NB4 (cell line): ENCODE measurements at regions not wholly inside any gene's neighbourhood (a gene's known extent, or its start where the extent isn't known, plus 50 kb on each side); places are given as distances from the start of the nearest gene placed in this dataset.

Experiments used
- DNase-seq: peaks from one replicate; pipeline ENCODE4 v3.0.0; 2010; ENCODE audit warnings: low read depth
- H3K4me3 ChIP-seq: one replicate; pipeline ENCODE4 v1.5.1; 2011; ENCODE audit warnings: mild to moderate bottlenecking, low read depth, low read length, moderate library complexity
- CTCF ChIP-seq: IDR thresholded peaks from one replicate; pipeline ENCODE4 v1.5.1; 2012; ENCODE audit warnings: low read depth, low read length
- MYC ChIP-seq: IDR thresholded peaks from 2 replicates; pipeline ENCODE4 v1.6.1; 2011; ENCODE audit warnings: low read depth, low read length
- POLR2A ChIP-seq: IDR thresholded peaks from 2 replicates; pipeline ENCODE4 v1.6.1; 2011; ENCODE audit warnings: mild to moderate bottlenecking; ENCODE audit not compliant: insufficient read length; ENCODE audit errors: extremely low read depth
- TF ChIP-seq, protein P1 (sequence below): IDR thresholded peaks from 2 replicates; pipeline ENCODE4 v1.6.1; 2011; ENCODE audit warnings: low read depth, low read length

DNA sequence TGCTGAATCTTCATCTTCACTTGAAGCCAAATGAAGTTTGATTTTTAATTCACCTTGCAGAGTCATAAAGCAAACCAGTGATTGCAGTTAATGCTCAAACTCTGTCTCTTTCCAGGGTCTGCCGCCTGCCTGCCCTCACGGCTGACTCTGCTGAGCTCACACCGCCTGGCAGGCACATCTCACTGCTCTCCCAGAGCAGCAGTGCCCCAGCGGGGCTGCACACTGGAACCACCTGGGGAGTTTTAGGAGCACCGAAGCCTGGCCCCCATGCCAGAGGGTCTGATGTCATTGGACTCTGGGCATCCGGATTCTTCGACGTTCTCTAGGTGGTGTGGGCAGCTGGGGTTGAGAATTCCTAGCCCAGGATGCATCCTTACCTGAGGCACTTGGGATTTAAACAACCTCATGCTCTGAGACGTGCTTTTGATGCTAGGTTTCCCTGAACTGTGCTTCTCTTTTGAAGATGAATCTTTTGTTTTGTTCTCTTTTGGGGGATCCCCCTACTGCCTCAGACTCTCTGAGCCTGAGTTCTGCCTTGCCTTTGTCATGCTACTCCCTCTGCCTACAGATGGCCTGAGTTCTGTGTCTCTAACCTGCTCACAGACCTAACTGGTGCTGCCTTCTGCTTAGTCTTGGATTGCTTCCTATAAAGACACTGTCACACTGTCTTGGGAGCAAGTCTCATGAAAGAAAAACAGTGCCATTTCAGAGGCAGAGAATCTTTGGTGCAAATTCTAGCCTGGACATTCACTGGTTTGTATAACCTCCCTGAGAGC lies 438.1 kb upstream of the CCL2 start:
- H3K4me3 ChIP-seq: no peak overlapping the region
- TF ChIP-seq, protein P1, sequence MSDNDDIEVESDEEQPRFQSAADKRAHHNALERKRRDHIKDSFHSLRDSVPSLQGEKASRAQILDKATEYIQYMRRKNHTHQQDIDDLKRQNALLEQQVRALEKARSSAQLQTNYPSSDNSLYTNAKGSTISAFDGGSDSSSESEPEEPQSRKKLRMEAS: no peak
- TF ChIP-seq MYC: no peak
- TF ChIP-seq CTCF: no peak
- no peak for TF ChIP-seq POLR2A
- DNase-seq: no peak

DNA sequence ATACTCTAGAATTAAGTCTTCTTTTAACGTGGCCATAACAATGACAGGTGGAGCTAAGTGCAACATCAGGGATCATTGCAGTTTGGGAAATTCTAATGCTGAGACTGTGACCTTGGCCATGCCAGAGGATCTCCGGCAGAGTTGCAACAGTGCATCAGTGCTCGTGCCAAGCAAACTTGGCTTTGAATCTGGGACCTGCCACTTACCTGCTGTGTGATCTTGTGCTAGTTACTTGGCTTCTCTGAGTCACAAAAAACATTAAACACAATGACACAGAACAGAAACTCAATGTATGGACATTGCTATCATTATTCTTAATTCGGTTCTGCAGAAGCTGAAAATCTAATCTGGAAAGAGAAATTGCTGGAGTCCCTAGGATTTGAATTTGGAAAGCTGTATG lies 435.5 kb upstream of the CCL2 start:
- no peak for DNase-seq
- TF ChIP-seq CTCF: no peak
- TF ChIP-seq POLR2A: no peak
- TF ChIP-seq, protein P1: no peak
- no peak for TF ChIP-seq MYC

GRCh38 chr17:33832262-33832661 lies 422.8 kb upstream of the CCL2 start:
- H3K4me3 ChIP-seq: no peak overlapping the region
- TF ChIP-seq MYC: no peak
- no peak for TF ChIP-seq POLR2A
- TF ChIP-seq CTCF: no peak
- TF ChIP-seq, protein P1: no peak
- DNase-seq: no peak

More for the DNA sequence above, 435.5 kb upstream of the CCL2 start:
- no peak overlapping the region for H3K4me3 ChIP-seq

DNA sequence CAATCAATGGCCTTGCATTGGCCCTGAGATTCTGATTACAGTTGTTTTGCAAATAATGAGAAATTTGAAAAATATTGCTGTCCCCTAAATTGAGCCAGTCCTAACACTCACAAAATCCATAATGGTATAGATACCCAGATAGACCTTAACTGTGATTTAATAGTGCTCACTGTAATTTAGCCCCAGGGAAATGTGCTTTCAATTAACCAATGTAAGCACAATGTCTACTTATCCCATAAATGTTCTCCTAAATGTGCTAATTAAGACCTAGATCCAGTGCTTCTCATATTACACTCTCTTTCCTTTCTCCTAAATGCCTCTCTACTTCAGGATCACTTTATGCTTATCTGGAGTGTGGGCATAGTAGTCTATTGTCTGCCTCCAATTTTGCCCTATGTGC lies 417.8 kb upstream of the CCL2 start:
- TF ChIP-seq MYC: no peak
- no peak for DNase-seq
- no peak overlapping the region for H3K4me3 ChIP-seq

GRCh38 chr17:33838281-33838680 lies 416.8 kb upstream of the CCL2 start:
- H3K4me3 ChIP-seq: no peak overlapping the region
- DNase-seq: no peak
- TF ChIP-seq CTCF (no peak), POLR2A (no peak), MYC (no peak)
- TF ChIP-seq, protein P1: no peak

GRCh38 chr17:33847900-33848299 lies 407.2 kb upstream of the CCL2 start:
- no peak for TF ChIP-seq CTCF
- TF ChIP-seq POLR2A: no peak
- TF ChIP-seq, protein P1: no peak
- DNase-seq: no peak
- H3K4me3 ChIP-seq: no peak overlapping the region
